HG02623 (cell line): ENCODE measurements at regions not wholly inside any gene's neighbourhood (a gene's known extent, or its start where the extent isn't known, plus 50 kb on each side); places are given as distances from the start of the nearest gene placed in this dataset.

Experiments
- ATAC-seq: cut with Tn5 transposase; IDR thresholded peaks from one replicate; pipeline ENCODE4 v1.9.1; 2021; ENCODE audit warnings: moderate library complexity; ENCODE audit not compliant: unreplicated experiment

- ATAC-seq, result no peak
These were observed 472.8 kb downstream of the NUF2 start for GRCh38 chr1:163794551-163794950.

GRCh38 chr1:163796394-163796821, 474.7 kb downstream of the NUF2 start:
- no peak for ATAC-seq

GRCh38 chr1:163797816-163798215, 476.1 kb downstream of the NUF2 start:
- ATAC-seq, result no peak

GRCh38 chr1:163799190-163799805, 477.5 kb downstream of the NUF2 start:
- no peak for ATAC-seq

GRCh38 chr1:163807331-163808049, 485.7 kb downstream of the NUF2 start:
- ATAC-seq, result no peak

GRCh38 chr1:163813251-163813650, 491.5 kb downstream of the NUF2 start:
- no peak for ATAC-seq

- no peak for ATAC-seq
These were observed 498.5 kb downstream of the NUF2 start for GRCh38 chr1:163820226-163820625.

- no peak for ATAC-seq
These were observed 499.0 kb downstream of the NUF2 start for GRCh38 chr1:163820766-163821165.

GRCh38 chr1:163821679-163822078, 499.9 kb downstream of the NUF2 start:
- ATAC-seq, result no peak

- no peak for ATAC-seq
These were observed 501.3 kb downstream of the NUF2 start for GRCh38 chr1:163823017-163823416.

- no peak for ATAC-seq
These were observed 502.3 kb downstream of the NUF2 start for GRCh38 chr1:163824006-163824405.

GRCh38 chr1:163824490-163824889, 502.7 kb downstream of the NUF2 start:
- ATAC-seq, result no peak

- ATAC-seq, result no peak
These were observed 504.7 kb downstream of the NUF2 start for GRCh38 chr1:163826500-163826899.

GRCh38 chr1:163834778-163835177, 513.0 kb downstream of the NUF2 start:
- no peak for ATAC-seq

- ATAC-seq, result no peak
These were observed 514.7 kb downstream of the NUF2 start for GRCh38 chr1:163836481-163836880.

GRCh38 chr1:163837206-163837605, 515.5 kb downstream of the NUF2 start:
- no peak for ATAC-seq

GRCh38 chr1:163842571-163842970, 520.8 kb downstream of the NUF2 start:
- ATAC-seq, result no peak

- ATAC-seq, result no peak
These were observed 522.7 kb downstream of the NUF2 start for GRCh38 chr1:163844459-163844858.

- no peak for ATAC-seq
These were observed 523.5 kb downstream of the NUF2 start for GRCh38 chr1:163845279-163845678.

- ATAC-seq, result no peak
These were observed 542.0 kb downstream of the NUF2 start for GRCh38 chr1:163863731-163864130.

GRCh38 chr1:163864207-163864606, 542.5 kb downstream of the NUF2 start:
- no peak for ATAC-seq

GRCh38 chr1:163866564-163866963, 544.8 kb downstream of the NUF2 start:
- no peak for ATAC-seq

- no peak for ATAC-seq
These were observed 548.9 kb downstream of the NUF2 start for GRCh38 chr1:163870666-163871065.
